ENCODE measurements at regions not wholly inside any gene's neighbourhood (a gene's known extent, or its start where the extent isn't known, plus 50 kb on each side); places are given as distances from the start of the nearest gene placed in this dataset.

- ChIA-PET RAD21 (ENCODE audit: low non-redundant PET in 1 of 2, low total read pairs in 2 of 2, uncharacterized antibody in 2 of 2, unreplicated experiment in 2 of 2) (no interaction called here), CTCF (no interaction called here), POLR2A (no interaction called here)
- DNase-seq (ENCODE audit: low read depth, low spot score) (no peak), ATAC-seq (no peak)
- Histone ChIP-seq H3K9me2 (ENCODE audit: insufficient read depth) (no peaks in the 10 kb centered on the region), H3K36me3 (ENCODE audit: control insufficient read depth in 1 of 2, insufficient read depth in 2 of 2, low read length in 2 of 2) (no peaks in the 10 kb centered on the region), H2AFZ (ENCODE audit: low read depth, low read length, poor library complexity, severe bottlenecking) (no peak overlapping the region), H3K4me2 (ENCODE audit: low read length) (no peak overlapping the region), H3K4me3 (replicated peaks in 1 of 2; ENCODE audit: low read depth in 1 of 2, low read length in 2 of 2) (no peak overlapping the region), H3K27me3 (ENCODE audit: insufficient read depth, low read length) (no peaks in the 10 kb centered on the region), H3K27ac (ENCODE audit: low read depth, low read length) (no peak overlapping the region), H3K79me2 (ENCODE audit: insufficient read depth, low read length) (no peaks in the 10 kb centered on the region), H3K9ac (ENCODE audit: low read length) (no peak overlapping the region), H3K9me3 (ENCODE audit: control insufficient read depth in 1 of 2, insufficient read depth in 1 of 2, low read depth in 1 of 2, low read length in 2 of 2) (no peaks in the 10 kb centered on the region), H3K4me1 (ENCODE audit: control insufficient read depth in 1 of 2, insufficient read depth in 2 of 2, low read length in 2 of 2) (no peaks in the 10 kb centered on the region), H4K20me1 (ENCODE audit: insufficient read depth) (no peaks in the 10 kb centered on the region)
- no TSS peak for BruUV-seq (replicated peaks)
- TF ChIP-seq REST (IDR thresholded peaks at IDR 0.05; ENCODE audit: low read depth), result no peak
- TF ChIP-seq POLR2AphosphoS5 (IDR thresholded peaks at IDR 0.05; ENCODE audit: low read depth, low read length), result no peak
- no peak for TF ChIP-seq TCF7L2 (IDR thresholded peaks at IDR 0.05; ENCODE audit: borderline replicate concordance, extremely low read depth, insufficient read depth, insufficient read length)
- no peak for TF ChIP-seq ZNF274 (IDR thresholded peaks at IDR 0.05; ENCODE audit: low read depth, low read length)
- no peak for TF ChIP-seq SP1 (IDR thresholded peaks at IDR 0.05; ENCODE audit: low read depth)
- no peak for TF ChIP-seq JUND (IDR thresholded peaks at IDR 0.05)
- no peak for TF ChIP-seq EZH2phosphoT487 (IDR thresholded peaks at IDR 0.05; ENCODE audit: borderline replicate concordance)
- no peak for TF ChIP-seq EGR1 (IDR thresholded peaks at IDR 0.05; ENCODE audit: low read depth)
- intact Hi-C loops (cut with micrococcal nuclease), result no loop called here
Observed at GRCh38 chrX:124540474-124540873, 194.1 kb downstream of the SH2D1A start.

Measured in HCT116 (cell line).